H1 (cell line): ENCODE measurements at regions not wholly inside any gene's neighbourhood (a gene's known extent, or its start where the extent isn't known, plus 50 kb on each side); places are given as distances from the start of the nearest gene placed in this dataset.

Experiments
- CTCF ChIA-PET: fragments of 300-600 bp; sonication (Branson Sonifier 250); formaldehyde crosslinking; loops from one replicate; lab custom pipeline; 2021; ENCODE audit not compliant: partially characterized antibody; lab: Charles Lee
- POLR2A ChIA-PET: fragments of 300-600 bp; sonication (Branson Sonifier 250); formaldehyde crosslinking; loops from one replicate; lab custom pipeline; 2021; ENCODE audit warnings: inconsistent platforms; ENCODE audit not compliant: partially characterized antibody; lab: Charles Lee
- DNase-seq, 2 experiments: peaks; one replicate each; pipeline versions ENCODE4 v3.0.0 to v3.0.0-alpha.2; 2010 to 2022; ENCODE audit warnings: low spot score in 2 of 2, low read depth in 1 of 2, mixed read lengths in 1 of 2
- FAIRE-seq: peaks from 2 replicates; lab custom pipeline; 2011; peaks lifted over from hg19 to GRCh38; lab: Jason Lieb, UNC
- H2AFZ ChIP-seq: 2 replicates; pipeline ENCODE4 v1.8.1; 2012; ENCODE audit warnings: low read length, inconsistent platforms
- H2AK5ac ChIP-seq: 2 replicates; pipeline ENCODE4 v1.6.1; 2013; ENCODE audit warnings: low read depth, low read length
- H2BK120ac ChIP-seq: replicated peaks from 2 replicates; pipeline ENCODE3; 2013; ENCODE audit warnings: low read depth, low read length, inconsistent platforms
- H2BK12ac ChIP-seq: 2 replicates; pipeline ENCODE4 v1.6.1; 2013; ENCODE audit warnings: low read depth, low read length
- H2BK15ac ChIP-seq: 2 replicates; pipeline ENCODE4 v1.6.1; 2013; ENCODE audit warnings: low read length
- H2BK20ac ChIP-seq: 2 replicates; pipeline ENCODE4 v1.6.1; 2013; ENCODE audit warnings: low read length
- H2BK5ac ChIP-seq: 2 replicates; pipeline ENCODE4 v1.6.1; 2013; ENCODE audit warnings: low read depth, low read length
- H3K14ac ChIP-seq: 2 replicates; pipeline ENCODE4 v1.6.1; 2013; ENCODE audit warnings: inconsistent platforms; ENCODE audit not compliant: insufficient read length
- H3K18ac ChIP-seq: 2 replicates; pipeline ENCODE4 v1.6.1; 2013; ENCODE audit warnings: low read length; ENCODE audit errors: extremely low read depth
- H3K23ac ChIP-seq: 2 replicates; pipeline ENCODE4 v1.6.1; 2013; ENCODE audit warnings: inconsistent platforms; ENCODE audit not compliant: insufficient read length
- H3K23me2 ChIP-seq: 2 replicates; pipeline ENCODE4 v1.6.1; 2013; ENCODE audit warnings: low read depth, low read length
- H3K27ac ChIP-seq: 2 replicates; pipeline ENCODE4 v1.6.1; 2011; ENCODE audit warnings: low read depth, low read length, inconsistent platforms
- H3K27me3 ChIP-seq, 4 experiments: replicated peaks in 1 of 4; 1 replicate in 1 of 4; 2 replicates in 3 of 4; pipeline versions ENCODE4 v1.6.1 to v1.8.1; 2011 to 2013; ENCODE audit warnings: low read length in 3 of 4, mild to moderate bottlenecking in 3 of 4, inconsistent platforms in 2 of 4, mixed read lengths in 2 of 4, moderate library complexity in 1 of 4; ENCODE audit not compliant: control insufficient read depth in 3 of 4, insufficient read depth in 3 of 4; ENCODE audit errors: extremely low read depth in 1 of 4
- H3K36me3 ChIP-seq, 4 experiments: 2 replicates each; pipeline versions ENCODE4 v1.6.1 to v1.8.1; 2011 to 2013; ENCODE audit warnings: mild to moderate bottlenecking in 4 of 4, low read length in 3 of 4, moderate library complexity in 2 of 4, control low read depth in 1 of 4, inconsistent platforms in 1 of 4; ENCODE audit not compliant: insufficient read depth in 4 of 4, control insufficient read depth in 2 of 4
- H3K4ac ChIP-seq: replicated peaks from 2 replicates; pipeline ENCODE3; 2013; ENCODE audit warnings: low read length, low read depth, mixed read lengths, inconsistent platforms; ENCODE audit not compliant: insufficient read length
- H3K4me1 ChIP-seq, 4 experiments: replicated peaks in 1 of 4; 1 replicate in 1 of 4; 2 replicates in 3 of 4; pipeline versions ENCODE4 v1.6.1 to v1.8.1; 2011 to 2013; ENCODE audit warnings: low read length in 3 of 4, inconsistent platforms in 2 of 4, mixed read lengths in 1 of 4; ENCODE audit not compliant: insufficient read depth in 4 of 4, control insufficient read depth in 3 of 4
- H3K4me2 ChIP-seq, 2 experiments: 2 replicates each; pipeline versions ENCODE4 v1.6.1 to v1.8.1; 2011 to 2013; ENCODE audit warnings: low read depth in 2 of 2, low read length in 2 of 2, control low read depth in 1 of 2, inconsistent platforms in 1 of 2, mild to moderate bottlenecking in 1 of 2; ENCODE audit not compliant: insufficient read depth in 1 of 2
- H3K4me3 ChIP-seq, 4 experiments: fragments of 200-600, 300-600 bp in 1 of 4; sonication (generic), shearing (Covaris generic), sonication (Bioruptor Twin) in 1 of 4; 2 replicates each; pipeline versions ENCODE4 v1.5.1 to v1.8.1; 2011 to 2016; ENCODE audit warnings: low read length in 4 of 4, low read depth in 3 of 4, control low read depth in 2 of 4, inconsistent platforms in 2 of 4, mild to moderate bottlenecking in 2 of 4, mixed read lengths in 1 of 4, moderate library complexity in 1 of 4; ENCODE audit not compliant: insufficient read depth in 2 of 4; ENCODE audit errors: extremely low read depth in 1 of 4
- H3K56ac ChIP-seq: replicated peaks from 2 replicates; pipeline ENCODE3; 2013; ENCODE audit warnings: low read depth, mild to moderate bottlenecking, mixed read lengths, low read length, inconsistent platforms; ENCODE audit not compliant: insufficient read length
- H3K79me1 ChIP-seq: 2 replicates; pipeline ENCODE4 v1.6.1; 2013; ENCODE audit warnings: low read depth, low read length, control low read depth
- H3K79me2 ChIP-seq, 2 experiments: 2 replicates each; pipeline versions ENCODE4 v1.6.1 to v1.8.1; 2012 to 2013; ENCODE audit warnings: low read length in 2 of 2, mild to moderate bottlenecking in 2 of 2, inconsistent platforms in 1 of 2; ENCODE audit not compliant: insufficient read depth in 2 of 2, control insufficient read depth in 1 of 2
- H3K9ac ChIP-seq, 4 experiments: replicated peaks in 1 of 4; 1 replicate in 1 of 4; 2 replicates in 3 of 4; pipeline versions ENCODE4 v1.6.1 to v1.8.1; 2011 to 2013; ENCODE audit warnings: low read depth in 3 of 4, low read length in 3 of 4, control low read depth in 2 of 4, mild to moderate bottlenecking in 2 of 4, moderate library complexity in 2 of 4, inconsistent platforms in 1 of 4; ENCODE audit errors: extremely low read depth in 1 of 4
- H3K9me3 ChIP-seq, 2 experiments: 2 replicates each; pipeline versions ENCODE4 v1.6.1 to v1.8.1; 2012 to 2013; ENCODE audit warnings: mild to moderate bottlenecking in 2 of 2, moderate library complexity in 2 of 2, control low read depth in 1 of 2, inconsistent platforms in 1 of 2, low read depth in 1 of 2, low read length in 1 of 2, mixed read lengths in 1 of 2; ENCODE audit not compliant: insufficient read depth in 2 of 2
- H4K20me1 ChIP-seq, 2 experiments: replicated peaks in 1 of 2; 2 replicates each; pipeline versions ENCODE3 to v1.8.1; 2011 to 2013; ENCODE audit warnings: inconsistent platforms in 2 of 2, low read length in 2 of 2, mild to moderate bottlenecking in 1 of 2; ENCODE audit not compliant: insufficient read depth in 2 of 2, control insufficient read depth in 1 of 2
- H4K5ac ChIP-seq: 2 replicates; pipeline ENCODE4 v1.6.1; 2013; ENCODE audit warnings: low read length, low read depth, mixed read lengths, inconsistent platforms; ENCODE audit not compliant: insufficient read length
- H4K8ac ChIP-seq: 2 replicates; pipeline ENCODE4 v1.8.0; 2013; ENCODE audit warnings: mild to moderate bottlenecking, moderate library complexity, low read length, inconsistent platforms; ENCODE audit not compliant: insufficient read depth; ENCODE audit errors: extremely low read depth
- H4K91ac ChIP-seq: replicated peaks from 2 replicates; pipeline ENCODE3; 2013; ENCODE audit warnings: low read length, mixed read lengths, inconsistent platforms; ENCODE audit not compliant: insufficient read length
- BACH1 ChIP-seq: IDR thresholded peaks from 2 replicates; pipeline ENCODE4 v1.6.1; 2012; ENCODE audit warnings: low read length, improper control_type of control experiment
- BCL11A ChIP-seq, 2 experiments: IDR thresholded peaks; one replicate each; pipeline ENCODE4 v1.6.1; 2011; ENCODE audit warnings: low read depth in 2 of 2, low read length in 2 of 2, mild to moderate bottlenecking in 2 of 2
- CEBPB ChIP-seq: IDR thresholded peaks from 2 replicates; pipeline ENCODE4 v1.6.1; 2012; ENCODE audit warnings: low read depth, low read length
- CTBP2 ChIP-seq: IDR thresholded peaks from 2 replicates; pipeline ENCODE4 v1.7.0; 2011; ENCODE audit warnings: borderline replicate concordance, mild to moderate bottlenecking, moderate library complexity, mixed read lengths, low read length; ENCODE audit not compliant: insufficient read depth, insufficient read length
- JUN ChIP-seq: IDR thresholded peaks from 2 replicates; pipeline ENCODE4 v1.6.1; 2011; ENCODE audit warnings: low read depth, mild to moderate bottlenecking, improper control_type of control experiment, low read length
- MAFK ChIP-seq: IDR thresholded peaks from 2 replicates; pipeline ENCODE4 v1.6.1; 2012; ENCODE audit warnings: low read depth, mild to moderate bottlenecking, improper control_type of control experiment, low read length
- NRF1 ChIP-seq: IDR thresholded peaks from 2 replicates; pipeline ENCODE4 v1.6.1; 2011; ENCODE audit warnings: mild to moderate bottlenecking, low read depth, low read length, improper control_type of control experiment
- POU5F1 ChIP-seq: IDR thresholded peaks from 2 replicates; pipeline ENCODE4 v1.6.1; 2011; ENCODE audit warnings: low read depth, mild to moderate bottlenecking, low read length, moderate library complexity
- RBBP5 ChIP-seq: IDR thresholded peaks from 2 replicates; pipeline ENCODE4 v1.7.1; 2012; ENCODE audit warnings: low read depth, mild to moderate bottlenecking, inconsistent platforms, low read length, moderate library complexity, borderline replicate concordance
- RNF2 ChIP-seq: fragments of 200-900, 300-1000 bp; sonication (generic); IDR thresholded peaks from 2 replicates; pipeline ENCODE4 v1.7.1; 2016; ENCODE audit warnings: borderline replicate concordance, low read depth, mild to moderate bottlenecking, antibody characterized with exemption, low read length; ENCODE audit not compliant: poor library complexity, severe bottlenecking; ENCODE audit errors: missing control alignments
- WGBS, 2 experiments: shearing (Covaris generic) in 1 of 2; methylation state at CpG; one replicate each; pipeline versions ENCODE4 v1.1.6 to v1.1.7; 2013 to 2015; ENCODE audit warnings: low lambda C conversion rate in 2 of 2, mixed read lengths in 2 of 2, inconsistent platforms in 1 of 2, low coverage in 1 of 2, missing lambda C conversion rate in 1 of 2; ENCODE audit not compliant: insufficient replicate concordance in 2 of 2, insufficient coverage in 1 of 2, insufficient read length in 1 of 2; ENCODE audit errors: extremely low coverage in 1 of 2, missing lambda C conversion rate in 1 of 2; 5-methylcytosine and 5-hydroxymethylcytosine counted together

- Histone ChIP-seq H3K27me3 (peaks cover 0 to 1% (median 0%) of the 10 kb centered on the region in 4 experiments; a peak in 1 of 7 replicates), H4K5ac (no peak overlapping the region), H3K23ac (no peak overlapping the region), H4K20me1 (no peaks in the 10 kb centered on the region), H2AFZ (no peak overlapping the region), H3K9ac (no peak overlapping the region), H3K79me1 (no peaks in the 10 kb centered on the region), H2BK15ac (no peak overlapping the region), H3K79me2 (no peaks in the 10 kb centered on the region), H2BK120ac (no peak overlapping the region), H2BK12ac (no peak overlapping the region), H4K8ac (no peak overlapping the region), H3K18ac (no peak overlapping the region), H2BK5ac (no peak overlapping the region), H3K56ac (no peak overlapping the region), H2AK5ac (no peak overlapping the region), H3K4me1 (peaks cover 0 to 8% (median 3%) of the 10 kb centered on the region in 4 experiments; a peak in 5 of 7 replicates), H3K4me3 (no peak overlapping the region), H3K4me2 (no peak overlapping the region), H4K91ac (no peak overlapping the region), H3K9me3 (no peaks in the 10 kb centered on the region), H3K14ac (no peak overlapping the region), H3K36me3 (no peaks in the 10 kb centered on the region), H3K23me2 (no peaks in the 10 kb centered on the region), H3K27ac (no peak overlapping the region), H2BK20ac (no peak overlapping the region), H3K4ac (peak overlapping the region; percentile 53)
- ChIA-PET POLR2A (no interaction called here), CTCF (no interaction called here)
- FAIRE-seq (no peak), DNase-seq (no peak)
- 90% methylated on average over 1 of the region's 1 CpG; no CpG with 5 or more reads in 1 of the 2 experiments for WGBS, 2 experiments
- TF ChIP-seq CTBP2 (no peak), MAFK (no peak), RNF2 (no peak), BCL11A (IDR thresholded peaks at IDR 0.05; ENCODE audit: low read depth in 2 of 2, low read length in 2 of 2) (no peak), BACH1 (no peak), NRF1 (no peak), JUN (no peak), POU5F1 (no peak), CEBPB (no peak), RBBP5 (no peak)
Measured at GRCh38 chr6:95682476-95682875, 105.1 kb downstream of the MANEA start.
